GM20000 (cell line): ENCODE measurements at regions not wholly inside any gene's neighbourhood (a gene's known extent, or its start where the extent isn't known, plus 50 kb on each side); places are given as distances from the start of the nearest gene placed in this dataset.

ENCODE experiments used
- DNase-seq: peaks from one replicate; pipeline ENCODE4 v3.0.0; 2012; ENCODE audit warnings: low spot score
- TF ChIP-seq, protein P1 (sequence below): IDR thresholded peaks from 2 replicates; pipeline ENCODE4 v1.5.1; 2012; ENCODE audit warnings: mild to moderate bottlenecking, control low read depth; ENCODE audit errors: extremely low read depth, missing control alignments

- no peak for DNase-seq
- TF ChIP-seq, protein P1, sequence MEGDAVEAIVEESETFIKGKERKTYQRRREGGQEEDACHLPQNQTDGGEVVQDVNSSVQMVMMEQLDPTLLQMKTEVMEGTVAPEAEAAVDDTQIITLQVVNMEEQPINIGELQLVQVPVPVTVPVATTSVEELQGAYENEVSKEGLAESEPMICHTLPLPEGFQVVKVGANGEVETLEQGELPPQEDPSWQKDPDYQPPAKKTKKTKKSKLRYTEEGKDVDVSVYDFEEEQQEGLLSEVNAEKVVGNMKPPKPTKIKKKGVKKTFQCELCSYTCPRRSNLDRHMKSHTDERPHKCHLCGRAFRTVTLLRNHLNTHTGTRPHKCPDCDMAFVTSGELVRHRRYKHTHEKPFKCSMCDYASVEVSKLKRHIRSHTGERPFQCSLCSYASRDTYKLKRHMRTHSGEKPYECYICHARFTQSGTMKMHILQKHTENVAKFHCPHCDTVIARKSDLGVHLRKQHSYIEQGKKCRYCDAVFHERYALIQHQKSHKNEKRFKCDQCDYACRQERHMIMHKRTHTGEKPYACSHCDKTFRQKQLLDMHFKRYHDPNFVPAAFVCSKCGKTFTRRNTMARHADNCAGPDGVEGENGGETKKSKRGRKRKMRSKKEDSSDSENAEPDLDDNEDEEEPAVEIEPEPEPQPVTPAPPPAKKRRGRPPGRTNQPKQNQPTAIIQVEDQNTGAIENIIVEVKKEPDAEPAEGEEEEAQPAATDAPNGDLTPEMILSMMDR: no peak
Measured at GRCh38 chr9:28656727-28657126, 1083.4 kb upstream of the C9orf72 start.

GRCh38 chr9:28661853-28662252 is 1088.6 kb upstream of the C9orf72 start:
- no peak for DNase-seq
- TF ChIP-seq, protein P1: no peak

DNA sequence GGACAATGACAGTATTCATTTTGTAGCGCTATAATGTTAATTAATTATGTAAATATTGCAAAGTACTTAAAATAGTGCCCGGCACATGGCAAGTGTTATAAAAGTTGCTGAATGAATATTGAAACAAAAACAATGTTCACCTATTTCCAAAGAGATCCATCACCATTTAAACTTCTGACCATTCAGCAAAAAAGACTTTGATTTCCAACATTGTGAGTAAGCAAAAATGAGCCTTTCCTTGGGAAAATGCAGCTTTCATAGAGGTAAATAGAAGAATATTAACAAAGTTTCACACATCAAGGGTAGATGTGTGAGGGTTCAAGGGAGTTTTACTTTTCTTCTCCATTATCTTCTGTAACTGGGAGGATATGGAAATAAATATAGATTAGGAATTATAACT is 1089.4 kb upstream of the C9orf72 start:
- no peak for DNase-seq
- TF ChIP-seq, protein P1: no peak

GRCh38 chr9:28668158-28668557 is 1094.9 kb upstream of the C9orf72 start:
- peak; percentile 7 for DNase-seq
- TF ChIP-seq, protein P1: no peak

DNA sequence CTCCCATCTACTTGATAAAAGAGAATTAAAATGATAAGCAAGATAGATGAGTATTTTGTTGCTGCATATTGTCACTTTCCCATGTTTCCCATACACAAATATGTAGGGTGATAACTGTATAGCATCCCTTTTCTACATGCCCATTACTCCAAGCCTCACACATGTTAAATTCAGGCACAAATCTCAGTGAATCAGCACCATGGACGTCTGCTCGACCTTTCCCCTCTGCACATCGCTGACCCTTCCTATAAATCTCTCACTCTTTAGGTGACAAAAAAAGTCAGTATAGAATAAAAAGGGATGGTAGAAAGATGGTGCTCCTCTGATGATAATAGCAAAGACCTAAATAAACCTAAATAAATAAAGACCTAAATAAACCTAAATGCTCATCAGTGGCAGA is 1097.7 kb upstream of the C9orf72 start:
- no peak for DNase-seq
- TF ChIP-seq, protein P1: no peak

DNA sequence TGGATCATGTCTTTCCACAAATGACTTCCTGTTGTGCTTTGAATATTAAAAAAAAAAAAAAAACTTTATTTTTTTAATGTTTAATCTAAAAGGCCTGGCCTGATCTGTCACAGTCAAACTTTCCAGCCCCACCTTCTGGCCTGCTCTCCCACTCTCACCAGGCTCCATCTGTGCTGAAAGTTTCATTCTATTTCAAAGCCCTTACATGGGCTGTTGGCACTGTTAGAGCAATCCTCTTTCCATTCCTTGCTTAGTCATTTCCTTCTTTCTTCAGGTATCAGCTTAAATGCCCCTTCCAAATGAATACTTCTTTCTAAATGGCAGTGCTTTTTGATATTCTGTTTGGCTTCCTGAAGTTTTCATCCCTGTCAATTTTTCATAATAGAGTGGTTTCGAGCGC is 1104.8 kb upstream of the C9orf72 start:
- TF ChIP-seq, protein P1: no peak
- DNase-seq: no peak

- TF ChIP-seq, protein P1: no peak
- DNase-seq: no peak
Measured at GRCh38 chr9:28688172-28688571, 1114.9 kb upstream of the C9orf72 start.
